Keratinocyte (primary cell): ENCODE measurements at regions not wholly inside any gene's neighbourhood (a gene's known extent, or its start where the extent isn't known, plus 50 kb on each side); places are given as distances from the start of the nearest gene placed in this dataset.

Experiments used
- EZH2 ChIP-seq: IDR thresholded peaks from one replicate; pipeline ENCODE4 v1.6.1; 2012; ENCODE audit warnings: inconsistent platforms, mild to moderate bottlenecking, low read length, moderate library complexity
- TF ChIP-seq, protein P1 (sequence below), 3 experiments: IDR thresholded peaks in 1 of 3; conservative IDR thresholded peaks in 1 of 3; optimal IDR thresholded peaks in 1 of 3; 2 replicates in 2 of 3; 3 replicates in 1 of 3; pipeline versions ENCODE3 to v1.5.1; 2011; ENCODE audit warnings: low read length in 3 of 3, mild to moderate bottlenecking in 3 of 3, moderate library complexity in 2 of 3, control low read depth in 1 of 3, inconsistent platforms in 1 of 3; ENCODE audit not compliant: insufficient read depth in 2 of 3; ENCODE audit errors: extremely low read depth in 1 of 3

DNA sequence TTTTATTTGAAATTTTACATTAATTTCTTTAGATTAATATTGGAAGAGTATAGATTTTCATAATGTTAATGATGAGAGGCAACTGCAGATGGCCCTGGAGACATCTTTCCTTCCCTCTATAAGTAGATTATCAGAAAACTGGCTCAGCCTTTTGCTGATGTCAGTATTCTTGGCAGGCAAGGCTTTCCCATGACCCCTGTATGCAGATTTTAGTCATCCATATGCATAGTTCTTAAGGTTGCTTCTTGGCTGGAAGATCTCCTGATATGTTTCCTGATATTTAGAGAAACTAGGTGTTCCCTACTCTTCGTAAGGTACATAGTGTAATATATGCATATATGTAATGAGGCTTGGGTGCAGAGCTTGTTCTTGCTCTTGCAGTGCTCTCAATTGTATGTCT lies 911.4 kb downstream of the EPHA3 start:
- TF ChIP-seq, protein P1, sequence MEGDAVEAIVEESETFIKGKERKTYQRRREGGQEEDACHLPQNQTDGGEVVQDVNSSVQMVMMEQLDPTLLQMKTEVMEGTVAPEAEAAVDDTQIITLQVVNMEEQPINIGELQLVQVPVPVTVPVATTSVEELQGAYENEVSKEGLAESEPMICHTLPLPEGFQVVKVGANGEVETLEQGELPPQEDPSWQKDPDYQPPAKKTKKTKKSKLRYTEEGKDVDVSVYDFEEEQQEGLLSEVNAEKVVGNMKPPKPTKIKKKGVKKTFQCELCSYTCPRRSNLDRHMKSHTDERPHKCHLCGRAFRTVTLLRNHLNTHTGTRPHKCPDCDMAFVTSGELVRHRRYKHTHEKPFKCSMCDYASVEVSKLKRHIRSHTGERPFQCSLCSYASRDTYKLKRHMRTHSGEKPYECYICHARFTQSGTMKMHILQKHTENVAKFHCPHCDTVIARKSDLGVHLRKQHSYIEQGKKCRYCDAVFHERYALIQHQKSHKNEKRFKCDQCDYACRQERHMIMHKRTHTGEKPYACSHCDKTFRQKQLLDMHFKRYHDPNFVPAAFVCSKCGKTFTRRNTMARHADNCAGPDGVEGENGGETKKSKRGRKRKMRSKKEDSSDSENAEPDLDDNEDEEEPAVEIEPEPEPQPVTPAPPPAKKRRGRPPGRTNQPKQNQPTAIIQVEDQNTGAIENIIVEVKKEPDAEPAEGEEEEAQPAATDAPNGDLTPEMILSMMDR (optimal IDR thresholded peaks at IDR 0.05 in 1 of 3, IDR thresholded peaks at IDR 0.05 in 1 of 3, conservative IDR thresholded peaks at IDR 0.05 in 1 of 3; ENCODE audit: extremely low read depth in 1 of 3, insufficient read depth in 2 of 3, low read length in 3 of 3), result no peak
- no peak for TF ChIP-seq EZH2
